GM13976 (cell line): ENCODE measurements at regions not wholly inside any gene's neighbourhood (a gene's known extent, or its start where the extent isn't known, plus 50 kb on each side); places are given as distances from the start of the nearest gene placed in this dataset.

Experiments
- DNase-seq: peaks from one replicate; pipeline ENCODE4 v3.0.0; 2012; ENCODE audit warnings: low spot score
- in situ Hi-C: fragments of 300-500 bp; cut with MboI; formaldehyde crosslinking; loops from one replicate; pipeline ENCODE4 v1.12.0; 2022; ENCODE audit warnings: low sequenced_read_pairs, mixed read lengths, inconsistent platforms; ENCODE audit not compliant: unreplicated experiment
- TF ChIP-seq, protein P1 (sequence below): IDR thresholded peaks from 2 replicates; pipeline ENCODE4 v1.5.1; 2012; ENCODE audit warnings: borderline replicate concordance, mild to moderate bottlenecking; ENCODE audit not compliant: insufficient read depth; ENCODE audit errors: extremely low read depth, missing control alignments, control extremely low read depth

DNA sequence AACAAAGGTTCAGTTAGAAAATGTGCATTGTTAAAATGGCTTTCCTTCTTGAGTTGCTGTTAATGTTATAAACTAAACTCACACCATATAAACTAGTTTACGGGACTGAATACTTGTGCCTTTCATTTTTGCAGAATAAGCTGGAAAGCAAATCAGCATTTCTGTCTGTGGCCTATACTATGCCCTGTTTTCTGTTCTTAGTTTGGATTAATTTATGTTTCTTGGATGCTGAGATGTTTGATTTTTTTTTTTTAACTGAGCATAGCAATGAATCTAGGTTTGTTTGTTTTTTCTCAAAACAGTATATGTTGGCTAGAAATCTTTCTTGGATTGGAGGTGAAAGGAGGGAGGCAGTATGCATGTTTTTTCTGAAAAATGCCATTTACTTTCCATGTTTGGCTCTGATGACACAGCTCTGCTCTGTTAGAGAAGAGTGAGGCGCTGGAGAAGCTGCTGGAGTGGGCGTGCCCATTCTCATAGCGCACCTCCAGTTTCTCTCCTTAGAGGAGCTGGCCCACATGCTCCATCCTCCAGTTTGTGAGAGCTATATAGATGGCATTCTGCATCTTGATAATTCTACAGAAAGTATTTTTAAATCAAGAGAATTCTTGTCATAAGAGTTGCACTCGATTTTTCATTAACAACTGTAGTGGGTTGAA lies 423.6 kb upstream of the TPM1 start:
- TF ChIP-seq, protein P1, sequence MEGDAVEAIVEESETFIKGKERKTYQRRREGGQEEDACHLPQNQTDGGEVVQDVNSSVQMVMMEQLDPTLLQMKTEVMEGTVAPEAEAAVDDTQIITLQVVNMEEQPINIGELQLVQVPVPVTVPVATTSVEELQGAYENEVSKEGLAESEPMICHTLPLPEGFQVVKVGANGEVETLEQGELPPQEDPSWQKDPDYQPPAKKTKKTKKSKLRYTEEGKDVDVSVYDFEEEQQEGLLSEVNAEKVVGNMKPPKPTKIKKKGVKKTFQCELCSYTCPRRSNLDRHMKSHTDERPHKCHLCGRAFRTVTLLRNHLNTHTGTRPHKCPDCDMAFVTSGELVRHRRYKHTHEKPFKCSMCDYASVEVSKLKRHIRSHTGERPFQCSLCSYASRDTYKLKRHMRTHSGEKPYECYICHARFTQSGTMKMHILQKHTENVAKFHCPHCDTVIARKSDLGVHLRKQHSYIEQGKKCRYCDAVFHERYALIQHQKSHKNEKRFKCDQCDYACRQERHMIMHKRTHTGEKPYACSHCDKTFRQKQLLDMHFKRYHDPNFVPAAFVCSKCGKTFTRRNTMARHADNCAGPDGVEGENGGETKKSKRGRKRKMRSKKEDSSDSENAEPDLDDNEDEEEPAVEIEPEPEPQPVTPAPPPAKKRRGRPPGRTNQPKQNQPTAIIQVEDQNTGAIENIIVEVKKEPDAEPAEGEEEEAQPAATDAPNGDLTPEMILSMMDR, result no peak
- in situ Hi-C loops, result no loop called here
- DNase-seq, result no peak

DNA sequence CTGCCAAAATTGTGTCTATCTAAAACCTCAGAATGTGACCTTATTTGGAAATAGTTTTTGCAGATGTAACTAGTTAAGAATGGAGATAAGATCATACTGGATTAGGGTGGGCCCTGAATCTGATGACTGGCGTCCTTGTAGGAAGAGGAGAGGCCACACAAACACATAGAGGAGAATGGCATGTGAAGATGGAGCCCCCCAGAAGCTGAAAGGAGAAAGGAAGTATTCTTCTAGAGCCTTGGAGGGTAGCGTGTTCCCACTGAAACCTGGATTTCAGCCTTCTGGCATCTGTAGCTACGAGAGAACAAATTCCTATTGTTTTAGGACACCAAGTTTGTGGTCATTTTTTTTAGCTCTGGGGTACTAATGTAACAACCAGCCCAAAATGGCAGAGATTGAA lies 423.0 kb upstream of the TPM1 start:
- in situ Hi-C loops, result no loop called here
- DNase-seq, result no peak
- TF ChIP-seq, protein P1, result no peak

DNA sequence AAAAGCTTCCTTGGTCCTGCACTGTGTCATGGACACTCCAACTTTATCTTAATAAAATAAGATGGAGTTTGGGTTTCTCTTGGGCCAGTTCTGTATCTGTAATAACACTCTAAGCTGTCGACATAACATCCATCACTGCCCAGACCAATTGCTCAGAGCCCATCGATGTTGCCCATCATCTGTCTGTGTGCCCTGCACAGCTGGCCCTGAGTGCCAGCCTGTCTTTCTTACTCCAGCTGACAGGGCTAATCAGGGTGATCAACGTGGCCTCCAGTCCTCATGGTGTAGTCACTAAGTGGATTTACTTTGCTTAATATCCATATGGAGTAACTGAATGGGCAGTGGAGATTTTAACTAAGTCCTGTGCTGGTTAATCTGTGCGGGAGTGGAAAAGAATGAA lies 419.8 kb upstream of the TPM1 start:
- DNase-seq, result no peak
- TF ChIP-seq, protein P1, result no peak
- in situ Hi-C loops, result no loop called here

- in situ Hi-C loops, result no loop called here
- TF ChIP-seq, protein P1, result no peak
- DNase-seq, result no peak
These were observed 417.8 kb upstream of the TPM1 start for GRCh38 chr15:62624547-62625378.

DNA sequence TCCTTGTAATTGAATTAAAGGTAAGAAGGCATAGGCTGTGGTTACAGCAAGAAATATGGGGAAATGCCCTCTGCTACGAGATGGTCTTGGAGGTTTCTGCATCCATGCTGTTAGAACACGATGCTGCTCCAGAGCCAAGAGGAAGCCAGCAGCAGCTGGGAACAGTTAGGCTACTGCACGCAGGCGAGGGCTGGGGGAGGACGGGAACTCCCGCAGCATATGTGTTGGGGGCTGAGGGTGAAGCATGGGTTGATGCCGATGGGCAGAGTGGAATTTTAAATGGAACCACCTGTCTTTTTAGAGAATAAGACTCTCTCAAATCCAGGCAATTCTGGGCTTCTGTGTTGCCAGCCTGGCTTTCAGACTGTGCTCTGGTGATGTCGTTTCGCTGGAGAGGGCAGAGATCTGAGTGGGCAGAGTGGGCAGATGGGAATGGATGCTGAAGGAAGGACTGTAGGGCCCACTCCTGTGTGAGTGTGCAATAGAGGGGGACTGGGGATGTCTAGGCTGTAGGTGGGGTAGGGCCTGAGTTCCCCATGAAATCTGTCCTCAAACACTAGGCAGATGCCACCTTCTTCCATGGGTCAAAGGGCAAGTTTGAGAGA lies 417.0 kb upstream of the TPM1 start:
- DNase-seq, result no peak
- TF ChIP-seq, protein P1, result no peak
- in situ Hi-C loops, result no loop called here

DNA sequence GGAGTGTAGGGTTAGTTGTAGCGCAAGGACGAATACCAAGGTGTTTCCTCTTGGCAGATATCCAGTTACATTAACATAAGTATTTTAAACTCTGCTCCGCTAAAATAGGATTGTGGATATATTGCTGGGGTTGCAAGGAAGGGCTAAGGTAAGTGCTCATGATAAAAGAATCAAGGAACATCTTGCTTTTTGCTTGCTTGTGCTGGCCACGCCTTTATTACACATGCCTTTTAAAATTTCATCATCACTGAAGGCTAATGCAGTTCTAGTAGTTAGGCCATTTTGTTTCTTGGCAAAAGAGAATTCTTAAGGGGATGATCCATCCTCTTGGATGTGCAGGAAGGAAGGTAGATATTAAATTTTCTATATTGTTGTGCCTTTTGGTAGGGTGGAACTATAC lies 415.6 kb upstream of the TPM1 start:
- TF ChIP-seq, protein P1, result no peak
- no peak for DNase-seq
- in situ Hi-C loops, result no loop called here
